PC-3 (cell line): ENCODE measurements at regions not wholly inside any gene's neighbourhood (a gene's known extent, or its start where the extent isn't known, plus 50 kb on each side); places are given as distances from the start of the nearest gene placed in this dataset.

ENCODE experiments used
- ATAC-seq: fragments of 200-7000 bp; cut with Tn5 transposase; 2 replicates; pipeline ENCODE4 v1.9.1; 2020; ENCODE audit warnings: mild to moderate bottlenecking, moderate library complexity
- BruUV-seq: library from RNA; stranded (reverse); fragments of 400-500 nt; replicated peaks from 2 replicates; lab custom pipeline; 2021; lab: Mats Ljungman, UMichigan
- CTCF ChIA-PET: fragments of 300-600 bp; sonication (Branson Sonifier 250); formaldehyde crosslinking; loops from one replicate; lab custom pipeline; 2022; ENCODE audit warnings: antibody characterized with exemption; lab: Charles Lee
- POLR2A ChIA-PET: fragments of 300-600 bp; sonication (Branson Sonifier 250); formaldehyde crosslinking; loops from one replicate; lab custom pipeline; 2022; ENCODE audit warnings: antibody characterized with exemption; ENCODE audit not compliant: unreplicated experiment; lab: Charles Lee
- DNase-seq: peaks from one replicate; pipeline ENCODE4 v3.0.0-alpha.2; 2015
- H2AFZ ChIP-seq: fragments of 300-600 bp; sonication (generic); 2 replicates; pipeline ENCODE4 v1.6.0; 2016; ENCODE audit warnings: antibody characterized with exemption, low read length
- H3F3A ChIP-seq: fragments of 300-600 bp; sonication (generic); one replicate; pipeline ENCODE4 v1.6.0; 2017; ENCODE audit warnings: antibody characterized with exemption, low read length, control low read depth, mild to moderate bottlenecking; ENCODE audit not compliant: unreplicated experiment
- H3K27ac ChIP-seq: fragments of 300-600 bp; sonication (generic); 2 replicates; pipeline ENCODE4 v1.5.1; 2016; ENCODE audit warnings: mild to moderate bottlenecking, low read length
- H3K27me3 ChIP-seq: fragments of 300-600 bp; sonication (generic); 2 replicates; pipeline ENCODE4 v1.6.1; 2016; ENCODE audit warnings: low read length, mixed read lengths
- H3K36me3 ChIP-seq: fragments of 300-600 bp; sonication (generic); 2 replicates; pipeline ENCODE4 v1.6.1; 2016; ENCODE audit warnings: low read depth, mixed run types, low read length, mixed read lengths
- H3K4me1 ChIP-seq: fragments of 300-600 bp; sonication (generic); 2 replicates; pipeline ENCODE4 v1.5.1; 2016; ENCODE audit warnings: low read length; ENCODE audit not compliant: insufficient read depth
- H3K4me2 ChIP-seq: fragments of 300-600 bp; sonication (generic); 2 replicates; pipeline ENCODE4 v1.6.0; 2016; ENCODE audit warnings: low read length
- H3K4me3 ChIP-seq: fragments of 300-600 bp; sonication (generic); 2 replicates; pipeline ENCODE4 v1.5.1; 2016; ENCODE audit warnings: mild to moderate bottlenecking, low read length, mixed read lengths
- H3K79me2 ChIP-seq: fragments of 300-600 bp; sonication (generic); 2 replicates; pipeline ENCODE4 v1.6.1; 2017; ENCODE audit warnings: low read length, mixed read lengths
- H3K9ac ChIP-seq: fragments of 300-600 bp; sonication (generic); 2 replicates; pipeline ENCODE4 v1.6.0; 2016; ENCODE audit warnings: mild to moderate bottlenecking, low read length
- H3K9me2 ChIP-seq: fragments of 300-600 bp; sonication (generic); replicated peaks from 2 replicates; pipeline ENCODE4 v1.6.1; 2016; ENCODE audit warnings: mixed run types, low read length, mixed read lengths
- H3K9me3 ChIP-seq: fragments of 300-600 bp; sonication (generic); 2 replicates; pipeline ENCODE4 v1.6.1; 2016; ENCODE audit warnings: low read length, mixed read lengths
- H4K20me1 ChIP-seq: fragments of 300-600 bp; sonication (generic); 2 replicates; pipeline ENCODE4 v1.6.1; 2016; ENCODE audit warnings: low read length, mixed read lengths
- EZH2 ChIP-seq: fragments of 300-600 bp; sonication (generic); IDR thresholded peaks from one replicate; pipeline ENCODE4 v1.6.1; 2017; ENCODE audit warnings: antibody characterized with exemption, mild to moderate bottlenecking, low read length; ENCODE audit not compliant: unreplicated experiment
- EZH2phosphoT487 ChIP-seq: fragments of 300-600 bp; sonication (generic); IDR thresholded peaks from 2 replicates; pipeline ENCODE4 v1.6.1; 2018; ENCODE audit warnings: mild to moderate bottlenecking, antibody characterized with exemption, low read length, borderline replicate concordance
- intact Hi-C: fragments of 100-400 bp; cut with micrococcal nuclease; formaldehyde crosslinking; loops from 2 replicates; pipeline ENCODE4 v1.9.0; 2023
- TF ChIP-seq, protein P1 (sequence below): fragments of 300-600 bp; sonication (generic); conservative IDR thresholded peaks from 2 replicates; pipeline ENCODE4 v1.5.1; 2017; ENCODE audit warnings: antibody characterized with exemption, low read depth, mild to moderate bottlenecking, low read length

DNA sequence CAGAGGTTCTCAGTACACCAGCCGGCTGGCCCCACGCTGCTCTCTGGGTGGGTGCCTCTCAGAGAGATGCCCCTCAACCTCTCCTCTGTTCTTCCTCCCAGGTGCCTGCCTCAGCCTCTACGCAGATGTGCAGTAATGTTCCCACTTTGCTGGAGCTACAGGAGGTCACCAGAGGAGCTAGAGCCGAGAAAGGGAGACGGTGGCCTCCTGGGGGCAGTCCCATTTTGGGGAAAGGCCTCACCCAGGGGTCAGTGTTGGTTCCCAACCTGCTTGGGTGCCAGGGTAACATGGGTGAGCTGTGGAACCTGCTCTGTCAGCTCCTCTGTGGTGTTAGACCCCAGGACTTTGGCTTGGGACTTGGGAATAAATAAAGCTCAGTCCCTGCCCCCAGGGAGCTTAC lies 145.3 kb upstream of the MLN start:
- CTCF ChIA-PET, result no interaction called here

DNA sequence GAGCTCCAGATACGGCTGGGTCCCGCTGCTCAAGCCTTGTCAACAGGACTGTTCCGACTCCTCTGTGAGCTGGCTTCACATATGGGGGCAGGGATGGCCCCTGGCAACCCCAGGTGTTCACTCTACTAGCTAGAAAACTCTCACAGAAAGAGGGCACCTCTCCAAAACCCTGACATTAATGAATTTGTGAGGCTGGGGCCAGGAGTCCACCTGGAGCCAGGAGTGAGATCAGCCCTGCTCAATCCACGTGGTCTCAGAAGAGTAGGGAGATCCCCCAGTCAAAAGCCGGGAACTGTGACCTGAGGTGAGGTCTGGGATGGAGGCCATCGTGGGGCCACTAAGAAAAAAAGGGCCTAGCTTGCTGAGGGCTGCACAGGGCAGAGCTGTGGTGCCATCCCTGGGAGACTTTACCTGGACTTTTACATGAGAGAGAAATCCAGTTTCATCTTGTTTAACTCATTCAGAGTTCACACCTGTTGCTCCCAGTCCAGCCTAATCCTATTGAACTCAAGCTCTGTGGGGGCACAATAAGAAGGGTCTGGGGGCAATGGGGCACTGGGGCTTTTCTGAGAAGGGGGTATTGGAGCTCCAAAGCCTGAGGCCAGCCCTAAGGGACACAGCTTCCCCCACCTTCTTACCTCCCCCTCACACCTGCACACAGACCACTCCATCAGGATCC lies 144.3 kb upstream of the MLN start:
- H3K4me2 ChIP-seq, result no peak overlapping the region
- no peak overlapping the region for H3K4me3 ChIP-seq
- no TSS peak for BruUV-seq
- ChIA-PET POLR2A (no interaction called here), CTCF (no interaction called here)
- peaks cover 73% of the 10 kb centered on the region for H3K27me3 ChIP-seq
- H3K79me2 ChIP-seq, result no peaks in the 10 kb centered on the region
- H3K9me3 ChIP-seq, result no peaks in the 10 kb centered on the region
- no peak for ATAC-seq
- no peaks in the 10 kb centered on the region for H3K4me1 ChIP-seq
- no peak for DNase-seq
- TF ChIP-seq EZH2, result no peak
- TF ChIP-seq, protein P1, sequence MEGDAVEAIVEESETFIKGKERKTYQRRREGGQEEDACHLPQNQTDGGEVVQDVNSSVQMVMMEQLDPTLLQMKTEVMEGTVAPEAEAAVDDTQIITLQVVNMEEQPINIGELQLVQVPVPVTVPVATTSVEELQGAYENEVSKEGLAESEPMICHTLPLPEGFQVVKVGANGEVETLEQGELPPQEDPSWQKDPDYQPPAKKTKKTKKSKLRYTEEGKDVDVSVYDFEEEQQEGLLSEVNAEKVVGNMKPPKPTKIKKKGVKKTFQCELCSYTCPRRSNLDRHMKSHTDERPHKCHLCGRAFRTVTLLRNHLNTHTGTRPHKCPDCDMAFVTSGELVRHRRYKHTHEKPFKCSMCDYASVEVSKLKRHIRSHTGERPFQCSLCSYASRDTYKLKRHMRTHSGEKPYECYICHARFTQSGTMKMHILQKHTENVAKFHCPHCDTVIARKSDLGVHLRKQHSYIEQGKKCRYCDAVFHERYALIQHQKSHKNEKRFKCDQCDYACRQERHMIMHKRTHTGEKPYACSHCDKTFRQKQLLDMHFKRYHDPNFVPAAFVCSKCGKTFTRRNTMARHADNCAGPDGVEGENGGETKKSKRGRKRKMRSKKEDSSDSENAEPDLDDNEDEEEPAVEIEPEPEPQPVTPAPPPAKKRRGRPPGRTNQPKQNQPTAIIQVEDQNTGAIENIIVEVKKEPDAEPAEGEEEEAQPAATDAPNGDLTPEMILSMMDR, result no peak
- no peak for TF ChIP-seq EZH2phosphoT487
- H3K27ac ChIP-seq, result no peak overlapping the region
- H3K36me3 ChIP-seq, result no peaks in the 10 kb centered on the region
- no peaks in the 10 kb centered on the region for H4K20me1 ChIP-seq
- H3F3A ChIP-seq, result no peaks in the 10 kb centered on the region
- intact Hi-C loops, result no loop called here
- H2AFZ ChIP-seq, result no peak overlapping the region
- H3K9ac ChIP-seq, result no peak overlapping the region
- H3K9me2 ChIP-seq, result no peaks in the 10 kb centered on the region

More for the DNA sequence above, 145.3 kb upstream of the MLN start:
- no peak overlapping the region for H3K4me3 ChIP-seq
- ATAC-seq (no peak), DNase-seq (no peak)
- no peaks in the 10 kb centered on the region for H3K36me3 ChIP-seq
- no peaks in the 10 kb centered on the region for H4K20me1 ChIP-seq
- H3K4me2 ChIP-seq, result no peak overlapping the region
- H3K27me3 ChIP-seq, result peaks cover 70% of the 10 kb centered on the region
- H3K4me1 ChIP-seq, result no peaks in the 10 kb centered on the region
- POLR2A ChIA-PET, result no interaction called here
- no peak overlapping the region for H2AFZ ChIP-seq
- H3K9ac ChIP-seq, result no peak overlapping the region
- H3K79me2 ChIP-seq, result no peaks in the 10 kb centered on the region
- BruUV-seq, result no TSS peak
- TF ChIP-seq EZH2, result no peak
- H3K9me2 ChIP-seq, result no peaks in the 10 kb centered on the region
- H3F3A ChIP-seq, result no peaks in the 10 kb centered on the region
- H3K27ac ChIP-seq, result no peak overlapping the region
- no peaks in the 10 kb centered on the region for H3K9me3 ChIP-seq
- intact Hi-C loops, result no loop called here

DNA sequence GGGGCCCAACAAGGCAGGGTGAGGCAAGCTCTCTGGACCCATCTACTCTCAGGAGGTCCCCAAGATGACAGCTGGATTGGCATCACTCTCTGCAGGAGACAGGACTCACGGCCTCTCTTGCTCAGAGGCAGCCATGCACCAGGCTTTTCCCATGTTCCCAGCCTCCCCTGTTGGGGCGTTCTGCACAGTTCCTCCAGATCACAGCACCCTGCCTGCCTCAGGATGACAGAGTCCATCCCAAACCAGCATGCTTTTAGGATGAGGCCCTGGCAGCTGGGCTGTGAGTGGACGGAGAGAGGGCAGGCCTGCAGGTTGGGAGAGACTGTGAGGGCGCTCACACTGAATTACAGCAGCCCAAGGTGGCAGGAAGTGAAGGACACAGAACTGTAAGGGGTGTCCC lies 143.2 kb upstream of the MLN start:
- Histone ChIP-seq H3K79me2 (no peaks in the 10 kb centered on the region), H3K9ac (no peak overlapping the region), H3K27me3 (peaks cover 73% of the 10 kb centered on the region), H3K4me1 (no peaks in the 10 kb centered on the region), H3K4me2 (no peak overlapping the region), H2AFZ (no peak overlapping the region), H3K27ac (no peak overlapping the region), H3K36me3 (no peaks in the 10 kb centered on the region), H3K9me2 (no peaks in the 10 kb centered on the region), H3K9me3 (no peaks in the 10 kb centered on the region), H3K4me3 (no peak overlapping the region), H3F3A (no peaks in the 10 kb centered on the region), H4K20me1 (no peaks in the 10 kb centered on the region)
- DNase-seq (no peak), ATAC-seq (no peak)
- ChIA-PET CTCF (no interaction called here), POLR2A (no interaction called here)
- BruUV-seq, result no TSS peak
- TF ChIP-seq EZH2phosphoT487 (no peak), EZH2 (no peak)
- TF ChIP-seq, protein P1, result no peak
- intact Hi-C loops, result no loop called here
